Peyer's patch (tissue), 4 donors: ENCODE measurements at regions not wholly inside any gene's neighbourhood (a gene's known extent, or its start where the extent isn't known, plus 50 kb on each side); places are given as distances from the start of the nearest gene placed in this dataset.
A peak's percentile ranks its signal among the peaks of the same experiment; 100 is the strongest.

Experiments used
- DNase-seq, 3 donors: peaks; one replicate each; pipeline ENCODE4 v3.0.0-alpha.2; 2017 to 2019
- H3K27ac ChIP-seq, 4 donors: fragments of 200-600 bp; sonication (generic); one replicate each; pipeline ENCODE4 v1.5.1; 2016 to 2019
- H3K27me3 ChIP-seq, 2 donors: fragments of 200-600 bp; sonication (generic); one replicate each; pipeline ENCODE4 v1.5.1; 2019
- H3K36me3 ChIP-seq, 3 donors: fragments of 200-600 bp; sonication (generic); one replicate each; pipeline ENCODE4 v1.5.1; 2016 to 2019
- H3K4me1 ChIP-seq, 4 donors: fragments of 200-600 bp; sonication (generic); one replicate each; pipeline ENCODE4 v1.5.1; 2016 to 2019
- H3K4me3 ChIP-seq, 4 donors: fragments of 200-600 bp; sonication (generic); 1 replicate in 3 of 4; 2 replicates in 1 of 4; pipeline ENCODE4 v1.5.1; 2016 to 2019; ENCODE audit warnings: mild to moderate bottlenecking in 1 of 4
- H3K9me3 ChIP-seq, 4 donors: fragments of 200-600 bp; sonication (generic); one replicate each; pipeline ENCODE4 v1.5.1; 2016 to 2019; ENCODE audit warnings: mild to moderate bottlenecking in 1 of 4
- POLR2A ChIP-seq, 2 donors: fragments of 450-650 bp; IDR thresholded peaks; one replicate each; pipeline ENCODE4 v1.5.1; 2017; ENCODE audit warnings: antibody characterized with exemption in 2 of 2, mild to moderate bottlenecking in 2 of 2, moderate library complexity in 2 of 2
- TF ChIP-seq, protein P1 (sequence below), 6 experiments: fragments of 450-650 bp in 4 of 6; fragments of 200-600 bp in 2 of 6; sonication (generic) in 1 of 6; IDR thresholded peaks; one replicate each; pipeline ENCODE4 v1.5.1; 2017 to 2019; ENCODE audit warnings: antibody characterized with exemption in 6 of 6, mild to moderate bottlenecking in 3 of 6, moderate library complexity in 1 of 6

DNA sequence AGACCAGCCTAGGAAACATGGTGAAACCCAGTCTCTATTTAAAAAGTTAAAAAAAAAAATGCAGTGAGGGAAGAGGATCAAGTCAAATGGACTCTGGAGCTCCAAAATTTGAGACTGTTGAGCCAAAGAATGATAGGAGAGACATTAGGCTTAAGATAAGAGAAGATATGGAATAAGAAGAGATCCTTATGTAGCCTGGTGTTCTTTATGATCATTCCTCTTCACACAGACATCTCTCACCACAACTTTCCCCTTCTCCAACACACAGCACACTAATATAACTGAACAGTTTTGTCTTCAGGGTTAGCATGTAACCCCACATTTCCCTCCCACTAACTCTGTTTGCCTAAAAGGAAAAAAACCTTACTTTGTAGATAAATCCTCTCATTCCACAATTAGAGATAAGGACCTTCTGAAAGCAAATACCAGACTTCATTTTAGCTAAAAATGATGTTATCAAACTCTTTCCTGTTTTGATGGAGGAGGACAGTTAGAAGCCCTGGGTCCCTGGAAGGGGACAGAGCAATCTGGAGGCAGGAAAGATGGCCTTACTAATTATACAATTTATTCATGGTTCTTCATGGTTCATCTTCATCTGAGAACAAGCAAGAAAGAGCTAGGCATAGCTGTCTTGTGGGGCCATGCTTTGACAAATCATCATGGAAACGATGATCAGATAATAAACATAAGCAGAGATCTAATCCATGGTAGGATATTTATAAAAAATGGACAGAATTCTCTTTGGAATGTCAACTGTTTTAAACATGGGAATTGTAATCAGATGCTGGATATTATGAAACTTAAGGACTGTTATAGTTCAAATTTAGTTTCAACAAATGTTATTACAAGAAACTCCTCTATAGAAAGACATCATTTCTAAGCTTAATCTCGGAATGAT, 96.7 kb upstream of the S1PR1 start:
- no peak for DNase-seq
- Histone ChIP-seq H3K27ac (no peak overlapping the region), H3K9me3 (no peaks in the 10 kb centered on the region), H3K36me3 (no peaks in the 10 kb centered on the region), H3K4me3 (no peak overlapping the region), H3K4me1 (no peaks in the 10 kb centered on the region), H3K27me3 (no peaks in the 10 kb centered on the region)
- no peak for TF ChIP-seq POLR2A (IDR thresholded peaks at IDR 0.05)
- TF ChIP-seq, protein P1, sequence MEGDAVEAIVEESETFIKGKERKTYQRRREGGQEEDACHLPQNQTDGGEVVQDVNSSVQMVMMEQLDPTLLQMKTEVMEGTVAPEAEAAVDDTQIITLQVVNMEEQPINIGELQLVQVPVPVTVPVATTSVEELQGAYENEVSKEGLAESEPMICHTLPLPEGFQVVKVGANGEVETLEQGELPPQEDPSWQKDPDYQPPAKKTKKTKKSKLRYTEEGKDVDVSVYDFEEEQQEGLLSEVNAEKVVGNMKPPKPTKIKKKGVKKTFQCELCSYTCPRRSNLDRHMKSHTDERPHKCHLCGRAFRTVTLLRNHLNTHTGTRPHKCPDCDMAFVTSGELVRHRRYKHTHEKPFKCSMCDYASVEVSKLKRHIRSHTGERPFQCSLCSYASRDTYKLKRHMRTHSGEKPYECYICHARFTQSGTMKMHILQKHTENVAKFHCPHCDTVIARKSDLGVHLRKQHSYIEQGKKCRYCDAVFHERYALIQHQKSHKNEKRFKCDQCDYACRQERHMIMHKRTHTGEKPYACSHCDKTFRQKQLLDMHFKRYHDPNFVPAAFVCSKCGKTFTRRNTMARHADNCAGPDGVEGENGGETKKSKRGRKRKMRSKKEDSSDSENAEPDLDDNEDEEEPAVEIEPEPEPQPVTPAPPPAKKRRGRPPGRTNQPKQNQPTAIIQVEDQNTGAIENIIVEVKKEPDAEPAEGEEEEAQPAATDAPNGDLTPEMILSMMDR (IDR thresholded peaks at IDR 0.05), result no peak

DNA sequence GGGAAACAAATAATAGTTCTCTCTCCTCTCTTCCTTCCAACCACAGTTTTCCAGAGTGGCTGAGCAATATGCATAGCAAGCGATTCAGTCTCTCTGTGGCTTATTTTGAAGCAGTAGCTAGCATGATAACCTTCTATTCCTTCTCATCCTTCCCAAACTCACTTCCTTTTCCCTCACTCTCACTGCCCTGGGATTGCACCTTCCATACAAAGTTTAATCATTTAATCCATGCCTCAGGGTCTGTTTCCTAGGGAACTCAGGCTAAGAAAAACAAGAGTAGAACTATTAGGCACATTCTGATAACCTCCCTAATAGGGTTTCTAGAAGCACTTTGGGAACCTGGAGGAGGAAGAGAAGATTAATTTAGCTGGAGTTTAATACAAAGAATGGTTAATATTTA, 97.7 kb upstream of the S1PR1 start:
- H3K27ac ChIP-seq, result no peak overlapping the region
- no peaks in the 10 kb centered on the region for H3K4me1 ChIP-seq
- H3K4me3 ChIP-seq, result no peak overlapping the region
- no peaks in the 10 kb centered on the region for H3K27me3 ChIP-seq
- TF ChIP-seq, protein P1 (IDR thresholded peaks at IDR 0.05), result no peak
- no peak for TF ChIP-seq POLR2A (IDR thresholded peaks at IDR 0.05)
- H3K9me3 ChIP-seq, result no peaks in the 10 kb centered on the region
- no peaks in the 10 kb centered on the region for H3K36me3 ChIP-seq
- DNase-seq, result no peak

DNA sequence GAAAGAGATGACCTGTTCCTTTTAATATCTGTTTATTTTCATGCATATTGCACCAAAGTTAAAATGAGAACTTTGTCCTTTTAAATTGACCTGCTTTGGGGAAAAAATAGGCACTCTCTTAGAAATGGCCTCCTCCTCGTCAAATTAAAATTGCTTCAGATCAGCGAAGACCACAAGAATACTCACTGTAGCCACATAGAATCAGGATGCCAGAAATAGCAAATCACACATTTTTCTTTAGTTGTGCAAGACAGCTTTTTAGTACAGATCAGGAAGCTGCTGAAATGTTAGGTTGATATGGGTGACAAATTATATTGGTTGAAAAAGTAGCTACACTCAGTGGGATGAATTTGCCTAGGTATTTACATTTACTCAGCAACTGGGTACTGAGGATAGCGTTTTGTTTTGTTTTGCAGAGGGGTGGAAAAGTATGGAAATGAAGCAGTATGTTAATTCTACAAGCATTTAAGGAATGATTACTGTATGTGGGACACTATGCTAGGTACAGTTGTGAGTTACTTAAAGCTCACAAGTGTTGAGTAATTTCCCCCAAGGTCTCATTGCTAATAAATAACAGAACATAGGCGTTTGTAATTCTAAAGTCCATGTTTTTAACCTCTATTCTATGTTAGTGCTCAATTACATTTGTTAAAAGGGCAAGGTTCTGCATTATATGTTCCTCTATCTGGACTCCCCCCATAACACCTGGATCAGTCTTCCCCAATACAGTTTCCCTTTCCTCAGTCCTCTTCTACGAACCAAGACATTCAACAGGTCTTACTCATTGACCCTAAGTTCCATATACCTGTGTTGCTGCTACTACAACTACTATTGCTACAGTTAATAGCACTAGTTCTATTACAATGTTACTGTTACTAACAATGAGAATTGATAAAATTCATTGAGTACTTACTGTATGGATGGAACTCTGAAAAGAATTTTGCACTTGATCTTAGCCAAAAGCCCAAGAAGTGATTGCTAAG, 99.4 kb upstream of the S1PR1 start:
- TF ChIP-seq, protein P1 (IDR thresholded peaks at IDR 0.05), result no peak
- TF ChIP-seq POLR2A (IDR thresholded peaks at IDR 0.05), result no peak
- Histone ChIP-seq H3K36me3 (no peaks in the 10 kb centered on the region), H3K27ac (no peak overlapping the region), H3K4me1 (no peaks in the 10 kb centered on the region), H3K27me3 (no peaks in the 10 kb centered on the region), H3K9me3 (no peaks in the 10 kb centered on the region), H3K4me3 (no peak overlapping the region)
- DNase-seq, result no peak

DNA sequence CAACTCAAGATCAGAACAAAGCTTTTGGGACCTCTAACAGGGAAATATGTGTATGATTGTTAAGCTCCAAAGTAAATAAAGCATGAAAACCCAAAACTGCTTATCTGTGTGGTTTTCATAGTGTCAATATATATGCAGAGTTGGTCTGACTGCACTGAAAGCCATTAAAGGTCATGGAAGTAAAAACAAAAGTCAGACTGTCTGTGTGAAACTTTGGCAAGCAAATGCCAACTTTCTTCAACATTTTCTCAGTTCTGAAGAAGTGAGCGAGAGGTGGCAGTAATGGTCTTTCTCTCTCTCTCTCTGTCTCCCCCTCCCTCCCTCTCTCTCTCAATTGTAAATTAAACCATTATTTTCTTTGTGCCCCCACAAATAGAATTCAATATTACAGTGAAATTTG, 100.1 kb upstream of the S1PR1 start:
- H3K4me3 ChIP-seq, result no peak overlapping the region
- DNase-seq, result no peak
- no peaks in the 10 kb centered on the region for H3K27me3 ChIP-seq
- no peaks in the 10 kb centered on the region for H3K9me3 ChIP-seq
- no peaks in the 10 kb centered on the region for H3K4me1 ChIP-seq
- TF ChIP-seq, protein P1 (IDR thresholded peaks at IDR 0.05), result peak in 2 of 6 experiments; percentile 9 to 10
- TF ChIP-seq POLR2A (IDR thresholded peaks at IDR 0.05), result no peak
- H3K36me3 ChIP-seq, result no peaks in the 10 kb centered on the region
- H3K27ac ChIP-seq, result no peak overlapping the region

DNA sequence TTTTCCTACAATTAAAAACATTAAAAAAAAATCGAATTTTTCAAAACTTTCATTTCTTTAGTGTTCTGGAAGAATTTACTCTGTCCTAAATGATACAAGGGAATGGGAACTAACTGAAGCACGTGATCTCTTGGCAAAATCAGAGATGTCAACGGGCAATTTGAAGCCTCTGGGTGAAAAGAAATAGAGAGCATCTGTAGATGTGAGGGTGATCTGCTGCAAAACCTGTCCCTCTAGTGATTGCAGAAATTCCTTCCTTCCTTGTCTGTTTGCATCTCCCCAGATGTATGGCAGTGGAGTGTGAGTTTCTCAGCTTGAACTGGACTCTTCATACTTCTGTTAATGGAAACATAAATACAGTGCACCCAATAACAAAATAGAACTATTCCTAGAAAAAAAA, 100.5 kb upstream of the S1PR1 start:
- Histone ChIP-seq H3K9me3 (no peaks in the 10 kb centered on the region), H3K36me3 (no peaks in the 10 kb centered on the region), H3K4me3 (no peak overlapping the region), H3K27me3 (no peaks in the 10 kb centered on the region), H3K27ac (no peak overlapping the region), H3K4me1 (no peaks in the 10 kb centered on the region)
- no peak for TF ChIP-seq POLR2A (IDR thresholded peaks at IDR 0.05)
- TF ChIP-seq, protein P1 (IDR thresholded peaks at IDR 0.05), result no peak
- DNase-seq, result no peak
